ENCODE measurements at regions not wholly inside any gene's neighbourhood (a gene's known extent, or its start where the extent isn't known, plus 50 kb on each side); places are given as distances from the start of the nearest gene placed in this dataset.
"Not testable (repeated sequence)": the region's sequence is repeated elsewhere in the genome, so short reads cannot be mapped to it uniquely, and the experiment has no call there.

DNA sequence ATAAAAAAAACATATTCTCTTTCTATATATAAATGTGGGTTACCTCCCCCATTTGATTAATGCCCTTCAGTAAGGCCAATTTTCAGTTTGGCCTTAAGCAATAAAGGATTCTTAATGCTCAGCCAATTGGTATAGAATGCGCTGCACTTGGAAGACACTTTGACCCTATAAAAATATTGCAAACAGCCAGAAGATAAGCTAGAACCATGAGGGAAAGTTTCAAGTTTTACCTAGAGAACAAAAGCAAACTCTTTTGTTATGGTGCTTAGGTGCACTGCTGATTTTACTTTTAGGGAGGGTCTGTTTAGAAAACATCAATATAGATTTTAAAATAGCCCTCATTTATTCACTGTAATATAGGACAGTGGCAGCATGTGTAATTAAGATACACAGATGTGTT is 251.6 kb upstream of the SLC16A7 start:
- no peak for DNase-seq

DNA sequence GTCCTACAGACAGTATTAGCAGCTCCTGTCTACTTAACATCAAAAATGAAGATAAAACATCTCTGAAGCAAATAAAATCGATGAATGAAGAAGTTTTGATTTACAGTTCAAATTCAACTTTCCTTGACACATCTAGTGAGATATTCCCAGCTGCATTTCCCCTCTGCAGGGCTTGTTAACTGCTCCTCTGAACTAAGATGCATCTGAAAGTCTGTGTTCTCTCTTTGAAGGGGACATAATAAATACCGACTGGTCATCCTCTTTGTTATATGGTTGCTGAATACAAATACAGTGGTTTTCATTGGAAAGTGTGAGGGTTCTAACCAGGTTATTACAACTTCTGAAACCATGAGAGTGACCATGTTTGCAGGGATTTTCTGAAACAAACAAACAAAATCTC is 266.4 kb upstream of the SLC16A7 start:
- no peak for DNase-seq

DNA sequence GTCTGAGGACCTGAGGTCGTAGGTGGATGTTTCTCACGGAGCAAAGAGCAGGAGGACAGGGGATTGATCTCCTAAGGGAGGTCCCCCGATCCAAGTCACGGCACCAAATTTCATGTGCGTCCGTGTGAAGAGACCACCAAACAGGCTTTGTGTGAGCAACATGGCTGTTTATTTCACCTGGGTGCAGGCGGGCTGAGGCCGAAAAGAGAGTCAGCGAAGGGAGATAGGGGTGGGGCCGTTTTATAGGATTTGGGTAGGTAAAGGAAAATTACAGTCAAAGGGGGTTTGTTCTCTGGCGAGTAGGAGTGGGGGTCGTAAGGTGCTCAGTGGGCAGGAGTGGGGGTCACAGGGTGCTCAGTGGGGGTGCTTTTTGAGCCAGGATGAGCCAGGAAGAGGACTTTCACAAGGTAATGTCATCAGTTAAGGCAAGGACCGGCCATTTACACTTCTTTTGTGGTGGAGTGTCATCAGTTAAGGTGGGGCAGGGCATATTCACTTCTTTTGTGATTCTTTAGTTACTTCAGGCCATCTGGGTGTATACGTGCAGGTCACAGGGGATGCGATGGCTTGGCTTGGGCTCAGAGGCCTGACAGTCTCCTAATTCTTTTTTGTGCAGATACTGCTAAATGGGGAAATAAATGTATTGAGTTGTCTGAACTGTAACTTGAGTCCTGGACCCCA is 267.3 kb upstream of the SLC16A7 start:
- DNase-seq: not testable (repeated sequence)

DNA sequence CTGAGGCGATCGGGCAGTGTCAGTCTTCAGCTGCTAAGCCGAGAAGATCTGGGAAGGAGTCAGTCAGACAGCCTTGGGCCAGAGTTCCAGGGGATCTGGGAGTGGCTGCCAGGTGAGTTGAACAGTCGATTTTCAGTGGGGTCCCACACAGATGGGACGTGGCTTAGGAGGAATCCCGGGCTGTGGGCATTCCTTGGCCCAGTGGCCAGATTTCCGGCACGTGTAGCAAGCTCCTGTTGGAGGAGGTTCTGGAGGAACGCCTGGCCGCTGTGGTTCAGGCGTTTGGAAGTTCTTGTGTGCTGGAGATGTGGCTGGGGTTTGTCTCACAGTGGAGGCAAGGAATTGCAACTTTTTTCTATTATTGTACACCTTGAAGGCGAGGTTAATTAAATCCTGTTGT is 269.4 kb upstream of the SLC16A7 start:
- DNase-seq: not testable (repeated sequence)

DNA sequence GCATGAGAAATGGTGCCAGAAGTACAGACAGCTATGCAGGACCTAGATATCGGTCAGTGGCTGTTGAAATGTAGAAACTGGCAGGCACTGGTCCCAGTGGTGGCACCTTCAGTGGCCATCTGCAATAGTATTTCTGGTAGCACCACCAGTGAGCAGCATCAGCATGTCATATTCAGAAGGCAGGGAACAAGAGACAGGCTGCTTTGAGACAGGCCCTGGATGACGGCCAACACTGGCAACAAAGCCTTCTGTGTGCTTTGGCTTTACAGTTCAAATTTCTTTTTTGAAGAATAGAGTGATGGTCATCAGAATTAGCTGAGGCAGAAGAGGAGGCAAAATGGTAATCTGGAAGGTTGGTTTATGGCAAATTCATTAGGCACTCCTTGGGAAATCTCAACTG is 273.4 kb upstream of the SLC16A7 start:
- no peak for DNase-seq

DNA sequence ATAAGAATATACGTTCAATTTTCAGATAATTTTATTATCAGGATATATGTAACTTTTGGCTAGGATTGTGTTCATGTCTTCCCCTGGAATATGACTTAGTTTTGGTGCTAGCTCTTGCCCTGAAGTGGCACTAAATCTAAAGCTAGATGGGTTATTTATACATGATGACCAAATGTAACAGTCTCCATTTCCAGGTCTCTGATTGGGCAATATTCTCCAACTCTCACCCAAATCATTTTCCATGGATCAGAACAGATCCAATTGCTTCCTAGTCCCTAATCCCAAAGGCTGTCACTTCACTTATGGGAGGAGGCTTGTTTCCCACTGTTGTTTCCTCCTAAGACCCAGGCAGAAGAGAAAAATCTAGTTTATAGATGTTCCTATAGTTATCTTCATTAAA is 274.6 kb upstream of the SLC16A7 start:
- DNase-seq: no peak

DNA sequence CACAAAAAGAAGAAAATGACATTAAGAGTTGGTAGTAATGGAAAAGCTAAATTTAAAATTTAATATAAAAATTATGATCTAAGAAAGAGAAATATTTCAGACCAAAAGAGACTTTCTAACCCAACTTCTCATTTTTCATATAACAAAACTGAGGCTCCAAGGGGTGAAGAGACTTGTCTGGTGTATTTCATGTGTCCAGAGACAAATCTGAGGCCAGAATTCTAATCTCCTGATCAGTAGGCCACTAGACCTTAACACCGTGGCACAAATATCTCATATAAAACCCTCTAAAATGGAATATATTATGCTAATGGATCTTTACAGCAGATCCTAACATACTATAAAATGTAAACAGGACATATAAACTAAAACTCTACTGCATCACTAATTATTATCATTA is 275.7 kb upstream of the SLC16A7 start:
- no peak for DNase-seq

DNA sequence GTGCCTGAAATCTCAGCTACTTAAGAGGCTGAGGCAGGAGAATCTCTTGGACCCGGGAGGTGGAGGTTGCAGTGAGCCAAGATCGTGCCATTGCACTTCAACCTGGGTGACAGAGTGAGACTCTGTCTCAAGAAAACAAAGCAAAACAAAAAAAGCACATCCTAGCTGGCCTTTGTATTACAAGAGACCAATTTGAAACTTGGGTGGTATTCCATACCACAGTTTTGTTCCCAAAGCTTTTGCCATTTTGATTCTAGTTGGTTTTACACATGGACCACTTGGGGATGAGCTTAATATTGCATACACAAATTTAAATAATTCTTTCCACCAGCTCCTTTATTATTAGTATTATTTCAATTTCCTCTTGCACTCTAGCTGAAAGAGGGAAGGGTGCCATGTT is 276.9 kb upstream of the SLC16A7 start:
- no peak for DNase-seq

DNA sequence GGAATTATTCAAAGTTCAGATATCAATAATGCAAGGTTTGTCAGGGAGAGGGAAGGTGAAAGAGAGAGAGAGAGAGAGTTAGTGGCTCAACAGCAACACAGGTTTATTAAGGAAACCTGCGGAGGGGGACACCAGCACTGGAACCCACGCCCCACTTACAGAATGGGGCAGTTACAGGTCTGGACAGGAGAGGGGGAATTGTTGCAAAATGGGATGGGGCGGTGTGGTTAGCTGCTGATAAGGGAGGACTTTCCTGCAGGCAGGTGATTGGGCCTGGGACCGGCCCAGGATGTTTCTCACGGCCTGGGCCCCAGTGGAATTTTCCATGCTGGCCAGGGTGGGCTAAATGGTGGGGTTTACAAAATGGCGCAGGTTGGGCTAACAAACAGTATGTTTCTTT is 278.2 kb upstream of the SLC16A7 start:
- no peak for DNase-seq

DNA sequence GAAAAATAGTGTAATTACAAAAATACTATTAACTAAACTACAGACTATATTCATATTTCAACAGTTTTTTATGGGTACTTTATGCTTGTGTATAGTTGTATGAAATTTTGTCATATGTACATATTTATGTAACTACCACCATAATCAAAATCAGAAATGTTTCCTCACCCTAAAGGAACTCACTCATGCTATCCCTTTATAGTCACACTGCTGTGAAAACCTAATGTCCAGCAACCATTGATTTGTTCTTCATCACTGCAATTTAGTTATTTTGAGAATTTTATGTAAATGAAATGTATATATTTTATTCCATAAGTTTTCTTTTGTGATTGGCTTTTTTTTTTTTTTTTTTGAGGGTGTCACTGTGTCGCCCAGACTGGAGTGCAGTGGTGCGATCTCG is 278.9 kb upstream of the SLC16A7 start:
- DNase-seq: no peak

DNA sequence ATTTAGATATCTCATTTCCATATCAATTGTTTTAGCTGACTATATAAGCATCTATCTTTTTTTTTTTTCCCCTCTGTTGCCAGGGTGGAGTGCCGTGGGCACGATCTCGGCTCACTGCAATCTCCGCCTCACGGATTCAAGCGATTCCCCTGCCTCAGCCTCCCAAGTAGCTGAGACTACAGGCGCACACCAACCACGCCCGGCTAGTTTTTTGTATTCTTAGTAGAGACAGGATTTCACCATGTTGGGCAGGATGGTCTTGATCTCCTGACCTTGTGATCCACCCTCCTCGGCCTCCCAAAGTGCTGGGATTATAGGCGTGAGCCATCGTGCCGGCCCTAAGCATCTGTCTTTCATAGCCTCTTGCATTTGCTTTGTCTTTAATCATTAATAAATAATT is 279.5 kb upstream of the SLC16A7 start:
- not testable (repeated sequence) for DNase-seq

DNA sequence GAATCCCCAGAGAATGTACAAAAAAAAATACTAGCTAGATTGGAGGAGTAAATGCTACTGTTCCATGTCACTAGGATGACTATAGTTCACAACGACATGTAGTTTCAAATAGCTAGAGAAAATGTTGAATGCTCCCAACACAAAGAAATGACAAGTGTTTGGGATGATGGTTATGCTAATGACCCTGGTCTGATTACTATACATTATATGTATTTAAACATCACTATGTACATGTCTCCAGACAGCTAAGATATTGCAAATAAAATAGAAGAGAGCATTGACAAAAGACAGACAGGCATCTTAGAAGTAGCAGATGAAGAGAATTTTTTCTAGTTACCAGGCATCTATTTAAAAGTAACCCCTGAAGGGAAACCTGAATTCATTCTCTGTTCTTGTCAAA is 281.6 kb upstream of the SLC16A7 start:
- no peak for DNase-seq

DNA sequence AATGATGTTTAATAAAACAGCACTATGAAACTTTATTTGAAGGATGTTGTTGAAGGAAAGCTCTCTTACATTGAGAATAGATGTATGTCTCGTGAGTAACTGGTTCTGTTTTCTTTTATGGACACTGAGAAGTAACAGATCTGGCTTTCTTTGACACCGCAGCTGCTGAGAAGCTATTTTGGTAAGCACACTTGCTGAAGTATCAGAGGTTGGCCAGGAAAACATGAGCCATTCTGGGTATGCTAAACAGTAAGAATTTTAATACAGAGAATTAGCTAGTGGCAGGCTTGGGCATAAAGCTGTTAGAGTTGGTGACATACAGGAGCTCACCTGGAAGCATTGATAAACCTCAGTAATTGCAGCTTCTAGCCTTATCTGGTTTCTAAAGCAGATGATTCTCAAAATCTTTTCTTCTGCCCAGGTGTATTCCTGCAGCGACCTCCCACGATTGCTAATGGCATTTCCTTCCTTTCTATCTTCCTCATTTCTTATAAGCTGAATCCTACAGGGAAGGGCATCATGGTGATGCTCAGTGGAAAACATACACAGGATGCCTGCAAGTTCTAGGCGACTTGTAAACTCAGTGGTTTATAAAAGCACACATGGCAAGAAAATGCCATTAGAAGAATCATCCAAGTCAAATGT is 291.6 kb upstream of the SLC16A7 start:
- no peak for DNase-seq

DNA sequence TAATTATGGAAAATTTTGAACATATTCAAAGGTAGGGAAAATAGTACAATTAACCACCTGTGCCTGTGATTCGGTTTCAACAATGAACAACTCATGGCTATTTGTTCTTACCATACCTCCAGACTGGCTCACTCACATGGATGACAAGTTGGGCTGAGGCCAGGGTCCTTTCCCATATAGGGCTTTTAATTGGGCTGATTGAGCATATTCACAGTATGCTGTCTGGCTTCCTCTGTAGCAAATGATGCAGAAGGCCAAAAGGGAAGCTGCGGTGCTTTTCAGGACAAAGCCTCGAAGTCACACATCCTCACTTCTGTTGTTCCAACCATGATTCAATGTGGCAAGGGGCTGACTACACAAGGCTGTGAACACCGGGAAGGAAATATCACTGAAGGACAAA is 297.5 kb upstream of the SLC16A7 start:
- peak in 1 of 2 experiments; percentile 3 for DNase-seq

DNA sequence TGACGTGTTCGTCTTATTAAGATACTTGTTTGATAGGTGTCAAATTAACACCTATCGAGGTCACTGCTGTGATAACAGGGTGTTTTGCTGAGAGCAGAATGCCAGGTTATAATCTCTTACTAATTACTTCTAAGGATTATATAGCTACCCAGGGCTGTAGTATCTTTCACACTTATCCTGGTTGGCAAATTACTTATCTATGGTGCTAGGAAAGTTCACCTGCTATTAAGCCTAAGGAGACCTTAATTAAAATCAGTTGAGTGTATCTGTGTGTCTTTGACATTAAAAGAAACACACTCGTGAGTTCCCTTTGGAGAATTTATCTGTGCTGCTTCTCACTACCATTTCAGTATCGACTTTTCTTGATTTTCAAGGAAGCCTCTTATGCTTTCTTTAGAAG is 301.6 kb upstream of the SLC16A7 start:
- DNase-seq: no peak

DNA sequence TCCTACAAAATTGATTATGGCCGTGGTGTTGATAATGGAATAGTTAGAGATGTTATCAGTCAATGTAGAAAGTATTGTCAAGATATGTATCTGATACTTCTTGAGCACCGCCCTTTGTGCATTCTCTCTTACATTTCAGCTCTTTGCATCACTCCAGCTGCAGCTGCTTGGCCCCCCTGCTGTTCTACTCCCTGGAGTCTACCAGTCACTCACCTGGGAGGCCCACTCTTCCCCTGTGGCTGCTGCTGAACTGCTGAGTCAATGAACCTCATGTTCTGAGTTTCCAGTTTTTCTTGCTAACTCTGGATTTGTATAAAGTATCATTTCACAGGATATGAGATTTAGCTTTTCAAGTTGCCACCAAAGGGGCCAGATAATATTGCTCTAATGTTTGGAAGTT is 312.8 kb upstream of the SLC16A7 start:
- no peak for DNase-seq

DNA sequence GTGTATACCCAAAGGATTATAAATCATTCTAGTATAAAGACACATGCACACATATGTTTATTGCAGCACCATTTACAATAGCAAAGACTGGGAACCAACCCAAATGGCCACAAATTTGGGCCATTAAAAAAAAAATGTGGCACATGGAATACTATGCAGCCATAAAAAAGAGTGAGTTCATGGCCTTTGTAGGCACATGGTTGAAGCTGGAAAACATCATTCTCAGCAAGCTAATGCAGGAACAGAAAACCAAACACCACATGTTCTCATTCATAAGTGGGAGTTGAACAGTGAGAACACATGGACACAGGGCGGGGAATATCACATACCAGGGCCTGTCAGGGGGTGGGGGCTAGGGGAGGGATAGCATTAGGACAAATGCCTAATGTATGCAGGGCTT is 322.3 kb upstream of the SLC16A7 start:
- DNase-seq: not testable (repeated sequence)

DNA sequence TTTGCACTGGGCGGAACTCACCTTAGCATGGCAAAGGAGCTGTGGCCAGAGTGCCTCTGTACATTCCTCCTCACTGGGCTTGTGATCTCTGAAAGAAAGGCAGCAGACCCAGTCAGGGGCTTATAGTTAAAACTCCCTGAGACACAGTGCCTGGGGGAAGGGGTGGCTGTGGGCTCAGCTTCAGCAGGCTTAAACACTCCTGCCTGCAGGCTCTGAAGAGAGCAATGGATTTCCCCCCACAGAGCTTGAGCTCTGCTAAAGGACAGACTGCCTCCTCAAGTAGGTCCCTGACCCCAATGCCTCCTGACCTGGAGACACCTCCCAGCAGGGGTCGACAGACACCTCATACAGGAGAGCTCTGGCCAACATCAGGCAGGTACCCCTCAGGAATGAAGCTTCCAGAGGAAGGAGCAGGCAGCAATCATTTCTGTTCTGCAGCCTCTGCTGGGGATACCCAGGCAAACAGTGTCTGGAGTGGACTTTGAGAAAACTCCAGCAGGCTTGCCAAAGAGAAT is 327.5 kb upstream of the SLC16A7 start:
- no peak for DNase-seq

DNA sequence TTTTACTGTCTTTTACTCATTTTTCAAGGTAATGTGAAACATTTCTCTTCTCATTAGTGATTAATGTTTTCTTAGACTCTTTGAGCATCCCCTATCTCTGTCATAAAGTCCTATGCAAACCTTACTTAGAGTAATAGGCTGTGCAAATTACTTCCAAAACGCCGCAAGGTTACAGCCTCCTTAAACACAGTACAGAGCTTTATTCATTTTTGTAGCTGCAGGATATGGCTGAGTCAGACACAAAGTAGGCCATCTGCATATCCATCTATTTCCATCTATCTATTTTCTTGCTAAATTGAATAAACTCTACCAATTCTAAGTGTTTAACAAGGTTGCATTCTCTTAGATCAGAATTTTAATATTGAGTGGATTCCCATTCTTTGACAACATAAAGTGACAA is 335.6 kb upstream of the SLC16A7 start:
- no peak for DNase-seq

DNA sequence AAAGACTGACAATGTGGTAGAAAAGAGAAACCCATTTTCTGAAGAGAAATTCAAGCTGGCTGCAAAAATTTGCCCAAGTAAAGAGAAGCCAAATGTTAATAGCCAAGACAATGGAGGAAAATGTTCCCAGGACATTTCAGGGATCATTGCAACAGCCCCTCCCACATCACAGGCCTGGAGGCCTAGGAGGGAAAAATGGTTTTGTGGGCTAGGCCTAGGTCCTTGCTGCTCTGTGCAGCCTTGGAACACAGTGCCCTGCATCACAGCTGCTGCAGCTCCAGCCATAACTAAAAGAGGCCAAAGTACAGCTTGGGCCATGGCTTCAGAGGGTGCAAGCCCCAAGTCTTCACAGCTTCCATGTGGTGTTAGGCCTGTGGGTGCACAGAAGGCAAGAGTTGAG is 332.4 kb upstream of the LRIG3 start:
- no peak for DNase-seq

DNA sequence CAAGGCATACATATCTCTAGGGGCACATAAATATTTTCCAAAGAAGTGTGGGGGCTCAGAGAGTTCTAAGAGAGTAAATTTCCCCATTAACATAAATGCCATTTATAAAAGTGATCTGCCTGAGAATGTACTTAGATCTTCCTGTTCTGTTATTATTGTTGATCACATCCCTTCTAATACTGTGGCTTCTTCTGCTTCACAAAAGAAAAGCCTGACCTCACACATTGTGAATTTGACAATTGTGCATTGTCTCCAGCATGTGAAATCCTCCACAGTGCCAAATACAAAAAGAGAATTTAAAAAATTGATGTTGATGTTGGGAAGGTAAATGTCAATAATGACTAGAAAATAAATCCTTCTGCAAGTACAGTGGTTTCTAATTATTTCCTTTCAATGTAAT is 330.5 kb upstream of the LRIG3 start:
- no peak for DNase-seq

DNA sequence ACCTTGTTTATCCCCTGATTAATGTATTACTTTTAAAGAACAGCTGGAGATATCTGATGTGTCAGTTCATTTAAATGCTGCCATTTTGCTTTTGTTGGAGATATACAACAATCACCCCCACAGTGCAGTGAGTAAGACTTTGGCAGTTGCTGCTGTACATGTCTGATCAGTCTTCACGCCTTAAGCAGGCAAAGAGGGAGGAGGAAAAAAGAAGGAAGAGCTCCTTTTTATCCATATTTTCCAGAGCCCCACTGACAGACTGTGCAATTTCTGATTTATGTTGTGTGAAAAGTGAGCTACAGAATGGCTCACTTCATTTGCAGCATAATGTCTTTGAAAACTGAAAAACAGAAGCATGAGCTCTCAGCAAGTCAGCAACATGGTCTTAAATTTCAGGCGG is 319.7 kb upstream of the LRIG3 start:
- no peak for DNase-seq

DNA sequence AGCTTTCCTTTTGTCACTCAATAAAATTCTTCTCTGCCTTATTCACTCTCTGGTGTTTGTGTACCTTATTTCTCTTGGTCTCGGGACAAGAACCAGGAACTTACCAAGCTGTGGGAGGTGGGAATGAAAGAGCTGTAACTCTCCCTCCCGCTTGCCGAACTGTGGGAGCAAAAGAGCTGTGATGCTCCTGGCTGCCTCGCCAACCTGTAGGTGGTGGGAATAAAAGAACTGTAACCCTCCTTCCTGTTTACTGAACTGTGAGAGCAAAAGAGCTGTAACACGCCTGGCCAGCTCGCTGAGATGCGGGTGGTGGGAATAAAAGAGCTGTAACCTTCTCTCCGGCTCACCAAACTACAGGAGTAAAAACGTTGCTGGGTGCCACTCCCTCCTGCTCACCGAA is 314.1 kb upstream of the LRIG3 start:
- DNase-seq: no peak

DNA sequence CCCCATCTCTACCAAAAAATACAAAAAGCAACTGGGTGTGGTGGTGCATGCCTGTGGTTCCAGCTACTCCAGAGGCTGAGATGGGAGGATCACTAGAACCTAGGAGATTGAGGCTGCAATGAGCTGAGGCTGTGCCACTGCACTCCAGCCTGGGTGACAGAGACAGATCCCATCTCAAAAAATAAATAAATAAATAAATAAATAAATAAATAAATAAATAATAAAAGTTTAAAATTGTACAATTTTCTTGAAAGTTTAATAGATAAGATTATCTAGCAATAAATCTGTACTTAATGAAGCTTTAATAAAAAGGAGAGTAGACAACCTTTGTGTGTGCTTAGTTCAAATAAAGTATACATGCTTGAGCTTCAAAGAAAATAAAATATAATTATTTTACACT is 310.0 kb upstream of the LRIG3 start:
- DNase-seq: no peak

DNA sequence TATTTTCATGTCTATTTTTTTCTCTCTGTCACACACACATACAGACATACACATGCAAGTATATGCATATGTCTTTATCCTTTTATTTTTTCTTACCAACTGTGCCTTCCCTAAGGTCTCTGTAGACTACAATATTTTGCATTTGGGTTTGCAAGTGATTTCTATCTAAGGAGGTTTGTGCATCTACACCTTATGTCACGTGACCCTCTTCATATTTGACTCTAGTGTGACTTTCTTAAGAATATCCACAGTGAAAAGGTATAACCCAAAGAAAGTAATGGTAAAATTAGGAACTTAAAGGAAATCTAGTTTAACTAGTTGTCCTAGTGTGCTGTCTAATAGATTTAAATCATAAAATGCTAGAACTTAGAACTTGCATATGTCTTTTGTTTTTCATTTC is 298.8 kb upstream of the LRIG3 start:
- no peak for DNase-seq

Data from NCI-H526 (cell line).